ENCODE measurements at regions not wholly inside any gene's neighbourhood (a gene's known extent, or its start where the extent isn't known, plus 50 kb on each side); places are given as distances from the start of the nearest gene placed in this dataset.

- Histone ChIP-seq H3K4me3 (ENCODE audit: low read depth in 2 of 2, low read length in 2 of 2) (no peak overlapping the region), H3K27me3 (ENCODE audit: control insufficient read depth, insufficient read depth, low read length) (no peaks in the 10 kb centered on the region), H3K9me3 (ENCODE audit: control insufficient read depth, insufficient read depth, low read depth, low read length) (no peaks in the 10 kb centered on the region), H3K4me1 (ENCODE audit: control insufficient read depth, insufficient read depth, low read length) (no peaks in the 10 kb centered on the region), H3K36me3 (ENCODE audit: control insufficient read depth, insufficient read depth, low read length) (no peaks in the 10 kb centered on the region), H3K27ac (ENCODE audit: low read length) (no peak overlapping the region)
- in situ Hi-C loops (cut with HindIII; ENCODE audit: low pct_unique_long_range_greater_than_20kb, low sequenced_read_pairs), result no loop called here
- TF ChIP-seq CTCF (IDR thresholded peaks at IDR 0.05), result no peak
- TF ChIP-seq SIN3A (IDR thresholded peaks at IDR 0.05; ENCODE audit: borderline replicate concordance, insufficient read depth, low read depth, low read length), result no peak
- no peak for TF ChIP-seq TCF7L2 (IDR thresholded peaks at IDR 0.05; ENCODE audit: low read depth, low read length)
- no peak for TF ChIP-seq REST (IDR thresholded peaks at IDR 0.05; ENCODE audit: insufficient read depth in 1 of 2, low read depth in 2 of 2, low read length in 1 of 2)
- no peak for TF ChIP-seq POLR2AphosphoS5 (IDR thresholded peaks at IDR 0.05; ENCODE audit: low read depth, low read length)
- ATAC-seq, result no peak
- BruUV-seq (replicated peaks), result no TSS peak
- ChIA-PET CTCF (no interaction called here), POLR2A (no interaction called here)
- DNase-seq (ENCODE audit: low read depth, low spot score), result no peak
- intact Hi-C loops (cut with micrococcal nuclease; ENCODE audit: unreplicated experiment), result no loop called here
Measured at GRCh38 chr9:119588874-119589744, 219.9 kb upstream of the BRINP1 start.

DNA sequence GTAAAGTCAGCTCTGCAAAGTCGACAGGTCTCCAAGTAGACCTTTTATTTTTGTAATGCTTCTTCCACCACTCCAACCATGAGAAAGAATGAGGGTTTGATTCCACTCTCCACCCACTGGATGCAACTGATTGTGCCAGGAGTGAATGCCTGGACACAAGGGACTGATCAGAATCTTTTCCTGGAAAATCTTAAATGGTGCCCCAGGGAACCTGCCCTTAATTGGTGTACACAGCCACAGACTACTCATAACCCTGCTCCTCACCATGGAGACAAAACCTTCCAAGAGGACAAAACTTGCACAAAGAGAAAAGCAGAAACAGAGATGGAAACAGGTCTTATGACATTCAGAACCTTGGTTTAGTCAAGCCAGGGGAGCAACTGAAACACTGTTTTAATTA lies 208.6 kb upstream of the BRINP1 start:
- H3K9me3 ChIP-seq (ENCODE audit: control insufficient read depth, insufficient read depth, low read depth, low read length), result no peaks in the 10 kb centered on the region
- no peaks in the 10 kb centered on the region for H3K27me3 ChIP-seq (ENCODE audit: control insufficient read depth, insufficient read depth, low read length)
- ChIA-PET CTCF (no interaction called here), POLR2A (no interaction called here)
- intact Hi-C loops (cut with micrococcal nuclease; ENCODE audit: unreplicated experiment) (no loop called here), in situ Hi-C loops (cut with HindIII; ENCODE audit: low pct_unique_long_range_greater_than_20kb, low sequenced_read_pairs) (no loop called here)
- no peak overlapping the region for H3K27ac ChIP-seq (ENCODE audit: low read length)
- H3K4me1 ChIP-seq (ENCODE audit: control insufficient read depth, insufficient read depth, low read length), result no peaks in the 10 kb centered on the region
- ATAC-seq (no peak), DNase-seq (ENCODE audit: low read depth, low spot score) (no peak)
- H3K36me3 ChIP-seq (ENCODE audit: control insufficient read depth, insufficient read depth, low read length), result no peaks in the 10 kb centered on the region
- no TSS peak for BruUV-seq (replicated peaks)
- TF ChIP-seq TCF7L2 (IDR thresholded peaks at IDR 0.05; ENCODE audit: low read depth, low read length), result no peak
- no peak for TF ChIP-seq POLR2AphosphoS5 (IDR thresholded peaks at IDR 0.05; ENCODE audit: low read depth, low read length)
- no peak for TF ChIP-seq REST (IDR thresholded peaks at IDR 0.05; ENCODE audit: insufficient read depth in 1 of 2, low read depth in 2 of 2, low read length in 1 of 2)
- no peak for TF ChIP-seq CTCF (IDR thresholded peaks at IDR 0.05)
- TF ChIP-seq SIN3A (IDR thresholded peaks at IDR 0.05; ENCODE audit: borderline replicate concordance, insufficient read depth, low read depth, low read length), result no peak
- H3K4me3 ChIP-seq (ENCODE audit: low read depth in 2 of 2, low read length in 2 of 2), result no peak overlapping the region
